ENCODE measurements at regions not wholly inside any gene's neighbourhood (a gene's known extent, or its start where the extent isn't known, plus 50 kb on each side); places are given as distances from the start of the nearest gene placed in this dataset.

- intact Hi-C loops (cut with micrococcal nuclease; ENCODE audit: unreplicated experiment), result no loop called here
- BruUV-seq (replicated peaks), result no TSS peak
- CTCF ChIA-PET, result no interaction called here
- H3K27me3 ChIP-seq (ENCODE audit: control insufficient read depth, insufficient read depth, low read length), result no peaks in the 10 kb centered on the region
- no peaks in the 10 kb centered on the region for H3K9me3 ChIP-seq (ENCODE audit: control insufficient read depth, insufficient read depth, low read depth, low read length)
- no peak for TF ChIP-seq SIN3A (IDR thresholded peaks at IDR 0.05; ENCODE audit: borderline replicate concordance, insufficient read depth, low read depth, low read length)
- no peak for TF ChIP-seq POLR2AphosphoS5 (IDR thresholded peaks at IDR 0.05; ENCODE audit: low read depth, low read length)
- TF ChIP-seq TCF7L2 (IDR thresholded peaks at IDR 0.05; ENCODE audit: low read depth, low read length), result no peak
- TF ChIP-seq, protein P1, sequence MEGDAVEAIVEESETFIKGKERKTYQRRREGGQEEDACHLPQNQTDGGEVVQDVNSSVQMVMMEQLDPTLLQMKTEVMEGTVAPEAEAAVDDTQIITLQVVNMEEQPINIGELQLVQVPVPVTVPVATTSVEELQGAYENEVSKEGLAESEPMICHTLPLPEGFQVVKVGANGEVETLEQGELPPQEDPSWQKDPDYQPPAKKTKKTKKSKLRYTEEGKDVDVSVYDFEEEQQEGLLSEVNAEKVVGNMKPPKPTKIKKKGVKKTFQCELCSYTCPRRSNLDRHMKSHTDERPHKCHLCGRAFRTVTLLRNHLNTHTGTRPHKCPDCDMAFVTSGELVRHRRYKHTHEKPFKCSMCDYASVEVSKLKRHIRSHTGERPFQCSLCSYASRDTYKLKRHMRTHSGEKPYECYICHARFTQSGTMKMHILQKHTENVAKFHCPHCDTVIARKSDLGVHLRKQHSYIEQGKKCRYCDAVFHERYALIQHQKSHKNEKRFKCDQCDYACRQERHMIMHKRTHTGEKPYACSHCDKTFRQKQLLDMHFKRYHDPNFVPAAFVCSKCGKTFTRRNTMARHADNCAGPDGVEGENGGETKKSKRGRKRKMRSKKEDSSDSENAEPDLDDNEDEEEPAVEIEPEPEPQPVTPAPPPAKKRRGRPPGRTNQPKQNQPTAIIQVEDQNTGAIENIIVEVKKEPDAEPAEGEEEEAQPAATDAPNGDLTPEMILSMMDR (IDR thresholded peaks at IDR 0.05), result no peak
- TF ChIP-seq REST (IDR thresholded peaks at IDR 0.05; ENCODE audit: insufficient read depth in 1 of 2, low read depth in 2 of 2, low read length in 1 of 2), result no peak
- POLR2A ChIA-PET, result interaction anchor here (0.7 kb wide), 1 partner anchor 233 kb away, joined by 3 read pairs; no protein-coding TSS in a partner anchor
- no peak overlapping the region for H3K27ac ChIP-seq (ENCODE audit: low read length)
- in situ Hi-C loops (cut with HindIII; ENCODE audit: low pct_unique_long_range_greater_than_20kb, low sequenced_read_pairs), result no loop called here
- no peak overlapping the region for H3K4me3 ChIP-seq (ENCODE audit: low read depth in 2 of 2, low read length in 2 of 2)
- H3K36me3 ChIP-seq (ENCODE audit: control insufficient read depth, insufficient read depth, low read length), result no peaks in the 10 kb centered on the region
- H3K4me1 ChIP-seq (ENCODE audit: control insufficient read depth, insufficient read depth, low read length), result no peaks in the 10 kb centered on the region
- ATAC-seq, result no peak
- DNase-seq (ENCODE audit: low read depth, low spot score), result no peak
Observed at GRCh38 chr2:46837112-46837454, 78.5 kb downstream of the MCFD2 start.

DNA sequence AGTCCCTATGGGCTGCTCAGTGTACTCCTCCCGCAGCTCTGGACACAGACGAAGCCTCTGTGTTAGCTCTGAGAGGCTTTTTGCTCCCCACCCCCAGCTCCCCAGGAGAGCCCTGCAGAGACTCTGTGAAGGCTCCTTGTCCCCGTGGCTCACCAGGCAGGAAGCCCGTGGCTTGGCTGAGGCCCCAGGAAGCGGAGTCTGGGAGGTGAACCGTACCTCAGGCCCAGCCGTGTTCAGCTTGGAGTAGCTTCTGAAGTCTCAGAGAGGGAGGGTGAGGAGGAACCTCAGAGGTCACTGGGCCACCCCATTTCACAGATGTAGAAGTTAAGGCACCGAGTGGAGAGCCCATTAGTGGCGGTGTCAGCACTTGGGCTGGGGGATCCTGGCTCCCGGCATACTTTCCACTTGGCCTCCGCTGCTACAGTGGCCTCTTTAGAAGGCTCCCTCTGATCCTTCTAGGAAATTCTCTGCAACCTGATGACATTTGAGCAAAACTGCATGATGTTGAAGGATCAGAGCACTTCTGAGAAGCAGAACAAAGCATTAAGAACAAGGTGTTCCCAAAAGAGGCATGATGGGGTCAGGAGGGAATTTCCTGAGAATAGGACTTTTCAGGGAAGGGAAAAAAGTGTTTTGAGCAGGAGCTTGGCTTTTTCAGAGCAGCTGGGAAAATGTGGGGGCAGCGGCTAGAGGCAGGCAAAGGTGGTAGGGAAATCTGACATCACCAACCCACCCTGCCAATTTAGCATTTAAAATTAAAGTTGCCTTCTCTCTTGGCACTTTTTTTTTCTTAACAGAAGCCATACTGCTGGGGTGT, 79.1 kb downstream of the MCFD2 start:
- intact Hi-C loops (cut with micrococcal nuclease; ENCODE audit: unreplicated experiment), result no loop called here
- ChIA-PET CTCF (no interaction called here), POLR2A (interaction anchor here (0.7 kb wide), 1 partner anchor 234 kb away, joined by 3 read pairs; no protein-coding TSS in a partner anchor)
- TF ChIP-seq REST (IDR thresholded peaks at IDR 0.05; ENCODE audit: insufficient read depth in 1 of 2, low read depth in 2 of 2, low read length in 1 of 2) (no peak), SIN3A (IDR thresholded peaks at IDR 0.05; ENCODE audit: borderline replicate concordance, insufficient read depth, low read depth, low read length) (no peak), POLR2AphosphoS5 (IDR thresholded peaks at IDR 0.05; ENCODE audit: low read depth, low read length) (no peak), TCF7L2 (IDR thresholded peaks at IDR 0.05; ENCODE audit: low read depth, low read length) (no peak)
- TF ChIP-seq, protein P1 (IDR thresholded peaks at IDR 0.05), result no peak
- no peak for ATAC-seq
- no TSS peak for BruUV-seq (replicated peaks)
- Histone ChIP-seq H3K4me1 (ENCODE audit: control insufficient read depth, insufficient read depth, low read length) (no peaks in the 10 kb centered on the region), H3K27ac (ENCODE audit: low read length) (no peak overlapping the region), H3K9me3 (ENCODE audit: control insufficient read depth, insufficient read depth, low read depth, low read length) (no peaks in the 10 kb centered on the region), H3K36me3 (ENCODE audit: control insufficient read depth, insufficient read depth, low read length) (no peaks in the 10 kb centered on the region), H3K4me3 (ENCODE audit: low read depth in 2 of 2, low read length in 2 of 2) (no peak overlapping the region), H3K27me3 (ENCODE audit: control insufficient read depth, insufficient read depth, low read length) (no peaks in the 10 kb centered on the region)
- in situ Hi-C loops (cut with HindIII; ENCODE audit: low pct_unique_long_range_greater_than_20kb, low sequenced_read_pairs), result no loop called here
- DNase-seq (ENCODE audit: low read depth, low spot score), result no peak

Data from Panc1 (cell line).